CD14-positive monocyte (primary cell): ENCODE measurements at regions not wholly inside any gene's neighbourhood (a gene's known extent, or its start where the extent isn't known, plus 50 kb on each side); places are given as distances from the start of the nearest gene placed in this dataset.

ENCODE experiments used
- DNase-seq, 3 donors: peaks; one replicate each; pipeline ENCODE4 v3.0.0-alpha.2; 2011 to 2022
- H2AFZ ChIP-seq: 2 replicates; pipeline ENCODE4 v1.6.0; 2012; ENCODE audit warnings: mild to moderate bottlenecking, low read depth, low read length, inconsistent platforms; ENCODE audit not compliant: insufficient read depth, poor library complexity, severe bottlenecking
- H3K27ac ChIP-seq, 2 donors: 1 replicate in 1 of 2; 2 replicates in 1 of 2; pipeline ENCODE4 v1.5.1; 2012 to 2013; ENCODE audit warnings: low read length in 2 of 2, control low read depth in 1 of 2, inconsistent platforms in 1 of 2, low read depth in 1 of 2, mild to moderate bottlenecking in 1 of 2
- H3K27me3 ChIP-seq, 2 donors: one replicate each; pipeline versions ENCODE4 v1.6.0 to v1.6.1; 2011 to 2013; ENCODE audit warnings: low read length in 2 of 2; ENCODE audit not compliant: control insufficient read depth in 2 of 2, insufficient read depth in 2 of 2
- H3K36me3 ChIP-seq, 2 donors: replicated peaks in 1 of 2; 1 replicate in 1 of 2; 2 replicates in 1 of 2; pipeline versions ENCODE4 v1.5.1 to v1.6.1; 2012 to 2013; ENCODE audit warnings: low read length in 2 of 2, control low read depth in 1 of 2, inconsistent platforms in 1 of 2, mild to moderate bottlenecking in 1 of 2; ENCODE audit not compliant: insufficient read depth in 2 of 2, control insufficient read depth in 1 of 2
- H3K4me1 ChIP-seq, 2 donors: 1 replicate in 1 of 2; 2 replicates in 1 of 2; pipeline versions ENCODE4 v1.5.1 to v1.6.1; 2012 to 2013; ENCODE audit warnings: low read length in 2 of 2, control low read depth in 1 of 2, inconsistent platforms in 1 of 2, mild to moderate bottlenecking in 1 of 2, moderate library complexity in 1 of 2; ENCODE audit not compliant: insufficient read depth in 2 of 2, control insufficient read depth in 1 of 2
- H3K4me2 ChIP-seq: replicated peaks from 2 replicates; pipeline ENCODE3; 2012; ENCODE audit warnings: low read length, moderate library complexity, mild to moderate bottlenecking; ENCODE audit not compliant: poor library complexity, severe bottlenecking; ENCODE audit errors: extremely low read depth
- H3K4me3 ChIP-seq, 3 experiments: fragments of 200-600 bp in 1 of 3; sonication (generic) in 1 of 3; replicated peaks in 1 of 3; 1 replicate in 2 of 3; 2 replicates in 1 of 3; pipeline ENCODE4 v1.5.1; 2011 to 2013; ENCODE audit warnings: low read length in 3 of 3, mild to moderate bottlenecking in 3 of 3, control low read depth in 2 of 3, low read depth in 2 of 3, inconsistent platforms in 1 of 3, moderate library complexity in 1 of 3
- H3K79me2 ChIP-seq: 2 replicates; pipeline ENCODE4 v1.6.0; 2012; ENCODE audit warnings: mild to moderate bottlenecking, control low read depth, inconsistent platforms, low read length, moderate library complexity; ENCODE audit not compliant: insufficient read depth
- H3K9ac ChIP-seq: 2 replicates; pipeline ENCODE4 v1.6.0; 2017; ENCODE audit warnings: low read length, mild to moderate bottlenecking; ENCODE audit not compliant: insufficient read depth, poor library complexity, severe bottlenecking
- H3K9me3 ChIP-seq, 2 donors: replicated peaks in 1 of 2; 1 replicate in 1 of 2; 2 replicates in 1 of 2; pipeline versions ENCODE4 v1.5.1 to v1.6.1; 2012 to 2013; ENCODE audit warnings: low read length in 2 of 2, control low read depth in 1 of 2; ENCODE audit not compliant: control insufficient read depth in 1 of 2, insufficient read depth in 1 of 2
- H4K20me1 ChIP-seq: 2 replicates; pipeline ENCODE4 v1.6.0; 2012; ENCODE audit warnings: mild to moderate bottlenecking, low read length, control low read depth, moderate library complexity; ENCODE audit not compliant: insufficient read depth
- H3K27ac Mint-ChIP-seq, 7 donors: one replicate each; pipeline ENCODE4 v1.8.0; 2020; ENCODE audit warnings: mild to moderate bottlenecking in 7 of 7, mixed read lengths in 7 of 7, moderate library complexity in 6 of 7, inconsistent platforms in 2 of 7
- H3K27me3 Mint-ChIP-seq, 3 donors: one replicate each; pipeline ENCODE4 v1.8.0; 2021 to 2022; ENCODE audit warnings: low read depth in 3 of 3, mild to moderate bottlenecking in 3 of 3, mixed read lengths in 3 of 3, moderate library complexity in 3 of 3, inconsistent platforms in 1 of 3
- H3K36me3 Mint-ChIP-seq, 2 donors: one replicate each; pipeline ENCODE4 v1.8.0; 2020; ENCODE audit warnings: mixed read lengths in 2 of 2, inconsistent platforms in 1 of 2, mild to moderate bottlenecking in 1 of 2
- H3K4me1 Mint-ChIP-seq: one replicate; pipeline ENCODE4 v1.8.0; 2020; ENCODE audit warnings: mild to moderate bottlenecking, mixed read lengths
- H3K4me3 Mint-ChIP-seq, 2 donors: one replicate each; pipeline ENCODE4 v1.8.0; 2020; ENCODE audit warnings: mild to moderate bottlenecking in 2 of 2, mixed read lengths in 2 of 2, moderate library complexity in 1 of 2
- H3K9me3 Mint-ChIP-seq, 7 donors: one replicate each; pipeline ENCODE4 v1.8.0; 2020 to 2022; ENCODE audit warnings: mixed read lengths in 7 of 7, mild to moderate bottlenecking in 6 of 7, moderate library complexity in 6 of 7, inconsistent platforms in 2 of 7
- CTCF ChIP-seq: fragments of 200-600 bp; IDR thresholded peaks from one replicate; pipeline ENCODE4 v1.8.0; 2022; ENCODE audit warnings: antibody characterized with exemption, mild to moderate bottlenecking
- WGBS: methylation state at CpG from one replicate; pipeline ENCODE4 v1.1.5; 2013; ENCODE audit warnings: missing lambda C conversion rate; ENCODE audit not compliant: insufficient coverage; 5-methylcytosine and 5-hydroxymethylcytosine counted together
- intact Hi-C, 2 donors: fragments of 100-400 bp; cut with micrococcal nuclease; formaldehyde crosslinking; loops; one replicate each; pipeline versions ENCODE4 v1.15.0 to v1.15.1; 2023

GRCh38 chr3:146991907-146992306, 386.8 kb upstream of the PLSCR5 start:
- Histone ChIP-seq H4K20me1 (no peaks in the 10 kb centered on the region), H3K4me3 (no peak overlapping the region), H3K36me3 (no peaks in the 10 kb centered on the region), H2AFZ (no peak overlapping the region), H3K79me2 (no peaks in the 10 kb centered on the region), H3K9me3 (no peaks in the 10 kb centered on the region), H3K9ac (no peak overlapping the region), H3K27me3 (no peaks in the 10 kb centered on the region), H3K27ac (no peak overlapping the region), H3K4me2 (no peak overlapping the region), H3K4me1 (no peaks in the 10 kb centered on the region)
- Mint-ChIP-seq H3K9me3 (peaks cover 0 to 5% (median 1%) of the 10 kb centered on the region in 7 donors), H3K27ac (no peak overlapping the region), H3K36me3 (no peaks in the 10 kb centered on the region), H3K4me3 (no peak overlapping the region), H3K4me1 (no peaks in the 10 kb centered on the region), H3K27me3 (no peaks in the 10 kb centered on the region)
- TF ChIP-seq CTCF = no peak
- DNase-seq = no peak
- intact Hi-C loops = no loop called here
- no CpG with 5 or more reads among the region's 1 CpG for WGBS

GRCh38 chr3:146975476-146975875, 370.3 kb upstream of the PLSCR5 start:
- no peak overlapping the region for H3K27ac ChIP-seq
- Mint-ChIP-seq H3K27ac (no peak overlapping the region), H3K27me3 (no peaks in the 10 kb centered on the region), H3K4me1 (no peaks in the 10 kb centered on the region), H3K36me3 (no peaks in the 10 kb centered on the region), H3K4me3 (no peak overlapping the region), H3K9me3 (peaks cover 0 to 4% (median 2%) of the 10 kb centered on the region in 7 donors)
- TF ChIP-seq CTCF = no peak
- H3K9ac ChIP-seq = no peak overlapping the region
- no peaks in the 10 kb centered on the region for H3K27me3 ChIP-seq
- intact Hi-C loops = no loop called here
- WGBS = no CpG with 5 or more reads among the region's 2 CpGs
- no peak for DNase-seq
- no peak overlapping the region for H3K4me2 ChIP-seq
- no peak overlapping the region for H2AFZ ChIP-seq
- no peaks in the 10 kb centered on the region for H3K36me3 ChIP-seq
- H4K20me1 ChIP-seq = no peaks in the 10 kb centered on the region
- no peaks in the 10 kb centered on the region for H3K4me1 ChIP-seq
- no peak overlapping the region for H3K4me3 ChIP-seq
- no peaks in the 10 kb centered on the region for H3K9me3 ChIP-seq
- no peaks in the 10 kb centered on the region for H3K79me2 ChIP-seq
